Renal cortex interstitium (tissue), 11 donors: ENCODE measurements at regions not wholly inside any gene's neighbourhood (a gene's known extent, or its start where the extent isn't known, plus 50 kb on each side); places are given as distances from the start of the nearest gene placed in this dataset.
A peak's percentile ranks its signal among the peaks of the same experiment; 100 is the strongest.

ENCODE experiments used
- DNase-seq, 11 donors: peaks; one replicate each; pipeline ENCODE4 v3.0.0-alpha.2; 2013; ENCODE audit warnings: low read depth in 9 of 11, low spot score in 4 of 11; ENCODE audit errors: extremely low read depth in 1 of 11

GRCh38 chr6:139762587-139763031, 388.2 kb upstream of the CITED2 start:
- no peak for DNase-seq

GRCh38 chr6:139760128-139760527, 385.7 kb upstream of the CITED2 start:
- no peak for DNase-seq

GRCh38 chr6:139759086-139759485, 384.6 kb upstream of the CITED2 start:
- no peak for DNase-seq

DNA sequence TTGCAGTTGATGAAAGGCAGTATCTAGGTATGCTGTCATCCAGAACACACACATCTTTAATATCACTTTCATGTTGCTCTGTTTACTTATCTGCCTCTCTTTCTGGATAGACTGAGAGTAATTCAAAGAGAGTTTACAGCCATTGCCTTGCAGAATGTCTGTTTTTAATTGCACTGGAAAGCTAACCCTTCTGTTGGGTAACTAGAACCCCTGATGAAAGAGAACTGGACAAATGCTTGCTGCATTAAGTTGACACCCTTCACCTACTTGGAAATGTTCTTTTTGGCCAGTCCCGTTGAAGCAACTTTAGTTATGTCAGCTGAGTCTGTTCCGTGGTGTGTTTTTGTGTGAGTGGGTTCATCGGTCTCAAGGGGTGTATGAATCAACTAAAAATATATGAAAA, 383.8 kb upstream of the CITED2 start:
- DNase-seq, result no peak

GRCh38 chr6:139757784-139758183, 383.3 kb upstream of the CITED2 start:
- DNase-seq, result no peak

DNA sequence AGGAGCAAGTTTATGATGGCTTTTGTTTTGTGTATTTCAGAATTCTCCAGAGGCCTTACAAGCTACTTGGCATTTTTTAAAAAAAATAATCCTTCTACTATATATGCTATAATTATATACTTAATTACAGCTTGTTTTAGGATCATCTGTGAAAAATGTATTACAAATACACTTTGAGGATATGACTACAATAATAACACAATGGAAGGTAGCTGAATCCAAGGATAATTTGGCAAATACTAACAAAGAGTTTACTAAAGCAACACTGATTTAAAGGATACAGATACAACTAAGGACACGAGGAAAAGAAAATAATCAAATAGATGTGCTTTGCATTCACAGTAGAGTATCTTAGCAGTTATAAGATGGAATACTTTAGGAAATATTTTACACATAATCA, 381.9 kb upstream of the CITED2 start:
- no peak for DNase-seq

- no peak for DNase-seq
Measured at GRCh38 chr6:139754898-139755775, 380.7 kb upstream of the CITED2 start.

DNA sequence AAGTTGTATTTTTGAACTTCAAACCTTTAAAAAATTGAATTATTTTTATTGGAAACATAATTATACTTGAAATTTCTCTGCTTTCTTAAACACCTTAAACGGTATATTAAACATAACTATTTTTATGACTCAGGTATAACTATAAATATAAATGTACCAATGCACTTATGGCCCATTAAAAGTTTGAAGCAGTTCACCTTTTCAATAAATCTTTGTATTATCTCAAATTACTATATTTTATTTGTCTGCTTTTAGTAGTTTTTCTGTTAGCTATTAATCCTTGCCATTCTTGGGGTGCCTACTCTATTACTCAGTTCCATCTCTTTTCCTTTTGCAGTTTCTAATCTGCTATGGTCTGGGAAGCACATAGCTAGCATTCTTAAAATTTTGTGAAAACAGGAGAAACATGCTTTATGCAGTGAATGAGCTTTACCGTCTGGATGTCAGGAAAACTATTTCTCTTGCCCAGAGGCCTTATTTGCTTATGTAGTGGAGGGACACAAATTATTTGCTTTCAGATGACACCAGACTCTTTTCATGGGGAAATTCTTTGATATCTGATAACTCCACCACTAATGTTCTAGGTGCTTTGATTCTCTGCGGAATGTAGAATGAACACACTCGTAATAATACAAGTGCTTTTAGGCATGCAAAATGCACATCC, 378.9 kb upstream of the CITED2 start:
- peak in 1 of 11 donors; percentile 38 for DNase-seq

GRCh38 chr6:139752086-139752485, 377.6 kb upstream of the CITED2 start:
- no peak for DNase-seq

DNA sequence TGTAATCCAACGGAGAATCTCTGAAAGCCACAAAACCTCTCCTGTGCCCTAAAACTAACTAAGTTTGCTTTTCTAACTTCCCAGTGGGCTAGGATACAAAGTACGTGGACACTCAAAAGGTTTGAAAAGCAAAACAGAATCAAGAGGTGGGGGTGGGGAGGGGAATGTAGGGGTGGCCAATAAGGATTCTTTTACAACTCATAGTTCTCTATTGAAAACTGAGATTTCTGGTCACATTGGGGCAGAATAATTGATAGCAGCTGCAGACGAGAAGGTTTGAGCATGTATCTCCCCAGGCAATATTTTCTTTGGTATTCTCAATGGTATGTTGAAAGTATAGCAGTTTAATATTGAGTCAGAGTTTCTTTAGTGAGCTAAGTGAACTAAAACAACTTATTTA, 376.7 kb upstream of the CITED2 start:
- DNase-seq, result no peak

DNA sequence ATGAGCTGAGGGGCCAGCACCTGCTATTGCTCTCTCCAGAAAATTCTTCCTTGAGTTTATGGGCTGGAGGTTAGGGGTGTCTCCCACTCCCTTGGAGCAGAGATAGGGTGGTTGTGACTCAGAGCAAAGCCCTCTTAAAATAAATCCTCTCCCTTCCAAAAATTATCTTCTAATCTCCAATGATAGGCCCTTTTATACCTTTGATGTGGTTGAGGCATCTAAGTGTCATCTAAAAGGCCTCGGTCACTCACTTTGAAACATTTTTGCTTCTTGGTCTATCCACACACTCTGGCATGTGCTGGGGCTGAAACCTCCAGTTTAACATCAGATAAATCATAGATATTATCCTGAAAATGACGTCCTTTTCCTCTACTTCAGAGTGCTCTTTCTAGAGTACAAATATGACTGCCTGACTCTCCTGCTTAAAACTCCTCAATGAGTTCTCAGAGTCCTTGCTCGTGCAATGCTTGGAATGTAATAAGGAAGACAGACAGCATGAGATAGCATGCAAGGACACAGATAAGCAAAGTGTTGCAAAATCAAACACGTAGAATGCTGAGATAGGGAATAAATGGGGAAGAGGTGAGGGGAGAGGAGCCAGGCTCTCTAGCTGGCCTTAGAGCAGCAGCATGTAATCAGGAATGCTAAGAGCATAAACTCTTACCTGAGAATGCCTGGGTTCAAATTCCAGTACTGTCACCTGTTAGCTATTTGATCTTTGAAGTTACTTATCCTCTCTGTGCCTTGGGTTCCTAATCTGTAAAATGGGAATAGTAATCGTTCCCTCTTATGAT, 374.1 kb upstream of the CITED2 start:
- no peak for DNase-seq

GRCh38 chr6:139747154-139747553, 372.7 kb upstream of the CITED2 start:
- DNase-seq, result no peak

DNA sequence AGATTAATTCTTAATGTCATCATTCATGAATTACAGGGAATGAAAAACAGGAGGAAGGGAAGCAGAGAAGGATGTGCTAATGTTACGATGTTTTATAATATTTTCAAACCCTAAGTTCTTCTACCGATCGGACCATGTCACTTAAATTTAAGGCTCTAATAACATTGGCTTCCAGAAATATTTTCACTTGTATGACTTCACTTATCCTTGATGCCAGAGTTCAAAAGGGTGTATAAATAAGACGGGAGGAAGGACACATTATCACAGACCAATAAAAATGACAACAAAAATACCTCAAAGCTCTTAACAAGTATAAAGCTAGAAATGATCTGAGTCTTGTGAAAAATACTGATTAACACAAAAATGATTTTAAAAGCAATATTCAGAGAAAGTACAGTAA, 370.4 kb upstream of the CITED2 start:
- DNase-seq, result no peak

GRCh38 chr6:139743664-139744437, 369.4 kb upstream of the CITED2 start:
- DNase-seq, result no peak

- no peak for DNase-seq
Measured at GRCh38 chr6:139742671-139743070, 368.2 kb upstream of the CITED2 start.

GRCh38 chr6:139738801-139739455, 364.5 kb upstream of the CITED2 start:
- DNase-seq, result no peak

GRCh38 chr6:139736325-139736906, 362.0 kb upstream of the CITED2 start:
- no peak for DNase-seq

- DNase-seq, result no peak
Measured at GRCh38 chr6:139732451-139732850, 358.0 kb upstream of the CITED2 start.
